DMS 273 treated with DMSO at 0.1 percent for 48 hours (cell line): ENCODE measurements at regions not wholly inside any gene's neighbourhood (a gene's known extent, or its start where the extent isn't known, plus 50 kb on each side); places are given as distances from the start of the nearest gene placed in this dataset.

Experiments
- DNase-seq: peaks from one replicate; lab custom pipeline; 2025; lab: John Stamatoyannopoulos, UW

DNA sequence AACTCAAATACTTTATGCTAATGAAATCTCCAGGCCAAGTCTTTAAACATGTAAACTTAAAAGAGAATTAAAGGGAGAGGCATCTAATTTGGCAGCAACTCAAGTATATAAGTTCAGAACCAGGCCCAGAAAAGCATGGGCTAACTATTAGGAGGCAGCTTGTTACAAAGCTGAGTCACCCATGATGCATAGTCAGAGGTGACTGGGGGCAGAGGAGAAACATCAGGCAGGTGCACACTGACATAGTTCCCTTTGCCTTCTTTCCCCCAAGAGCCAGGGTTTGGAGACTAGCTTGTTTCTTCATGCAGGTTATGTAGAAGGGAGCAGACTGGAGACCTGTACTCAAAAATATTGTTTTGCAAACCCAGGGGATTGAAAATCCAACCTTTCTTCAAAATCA lies 619.0 kb downstream of the SOX6 start:
- no peak for DNase-seq

DNA sequence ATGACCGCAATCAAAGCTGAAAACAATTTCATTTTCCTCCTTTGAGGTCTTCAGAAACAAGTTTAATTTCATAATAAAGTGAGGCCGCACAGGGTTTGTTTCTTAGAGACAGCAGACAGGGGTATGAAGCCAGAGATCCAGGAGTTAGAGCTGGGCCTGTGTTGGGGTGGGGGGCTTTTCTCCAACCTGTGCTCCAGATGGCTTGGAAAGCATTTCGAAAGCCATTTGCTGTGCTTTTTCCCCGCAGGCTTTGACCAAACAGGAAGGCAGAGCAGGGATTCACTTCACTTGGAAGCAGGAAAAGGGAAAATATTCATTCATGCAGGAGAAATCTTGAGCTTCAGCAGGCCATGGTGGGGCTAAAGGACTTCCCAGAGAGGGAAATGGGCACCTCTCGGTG lies 617.4 kb downstream of the SOX6 start:
- no peak for DNase-seq

DNA sequence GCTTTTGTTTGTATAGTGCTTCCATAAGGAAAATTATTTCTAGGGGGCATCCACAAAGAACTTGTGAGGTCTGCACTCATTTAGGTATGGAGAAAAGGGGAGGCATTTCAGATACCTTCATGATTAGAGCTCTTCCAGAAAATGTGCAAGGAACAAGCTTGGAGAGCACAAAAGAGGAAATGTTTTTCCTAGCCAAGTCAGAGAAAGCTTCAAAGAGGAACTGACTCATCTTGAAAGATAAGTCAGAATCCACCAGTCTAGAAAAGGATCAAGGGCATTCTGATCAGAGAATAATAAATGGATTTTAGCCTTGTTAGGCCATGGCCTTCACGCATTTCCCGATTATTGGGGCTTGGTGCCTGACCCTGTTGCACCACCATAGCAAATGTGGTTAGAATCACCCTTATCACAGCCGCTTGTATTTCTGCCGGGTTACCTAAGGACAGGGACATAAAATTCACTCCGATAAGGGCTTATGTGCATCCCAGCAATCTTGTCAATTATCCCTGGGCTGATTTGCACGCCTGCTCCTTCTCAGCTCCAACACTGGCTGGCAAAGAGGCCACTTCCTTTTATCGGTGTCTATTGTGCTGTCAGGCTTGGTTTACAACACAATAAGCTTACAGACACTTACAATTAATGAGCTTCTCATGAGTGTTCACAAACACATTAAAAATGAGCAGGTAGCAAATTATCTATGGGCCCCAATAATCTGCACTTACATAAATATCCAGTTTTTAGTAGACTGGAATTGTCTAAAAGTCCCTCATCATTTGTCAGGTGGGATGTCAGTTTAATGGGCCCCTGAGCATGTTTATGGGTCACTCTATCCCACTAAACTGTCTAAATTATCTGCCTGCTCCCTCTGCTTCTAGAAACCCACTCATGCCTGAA lies 613.5 kb downstream of the SOX6 start:
- DNase-seq = no peak

DNA sequence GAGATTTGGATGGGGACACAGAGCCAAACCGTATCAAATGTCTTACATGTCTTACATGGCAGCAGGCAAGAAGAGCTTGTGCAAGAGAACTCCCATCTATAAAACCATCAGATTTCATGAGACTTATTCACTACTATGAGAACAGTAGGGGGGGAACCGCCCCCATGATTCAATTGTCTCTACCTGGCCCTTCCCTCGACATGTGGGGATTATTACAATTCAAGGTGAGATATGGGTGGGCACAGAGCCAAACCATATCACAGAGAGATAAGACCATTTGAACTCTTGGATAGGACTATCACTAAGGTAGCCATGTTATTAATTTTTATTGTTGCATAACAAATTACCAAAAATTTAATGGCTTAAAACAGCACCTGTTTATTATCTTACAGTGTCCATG lies 611.7 kb downstream of the SOX6 start:
- no peak for DNase-seq

DNA sequence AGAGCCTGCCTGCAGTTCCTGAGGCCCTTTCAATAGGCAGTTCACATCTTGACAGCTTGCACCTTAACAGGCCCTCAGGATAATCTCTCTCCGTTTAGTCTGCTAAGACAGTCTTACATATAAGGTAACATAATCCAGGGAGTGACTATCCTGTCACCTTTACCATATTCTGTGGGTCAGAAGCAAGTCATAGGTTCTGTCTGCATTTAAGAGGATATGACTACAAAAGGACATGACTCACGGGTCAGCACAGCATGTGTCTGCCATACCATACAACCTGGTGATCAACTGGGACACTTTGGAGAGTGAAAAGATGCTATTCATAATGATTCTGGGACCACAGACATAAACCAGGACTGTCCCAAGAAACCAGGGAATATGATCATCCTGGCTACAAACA lies 611.1 kb downstream of the SOX6 start:
- DNase-seq = no peak

DNA sequence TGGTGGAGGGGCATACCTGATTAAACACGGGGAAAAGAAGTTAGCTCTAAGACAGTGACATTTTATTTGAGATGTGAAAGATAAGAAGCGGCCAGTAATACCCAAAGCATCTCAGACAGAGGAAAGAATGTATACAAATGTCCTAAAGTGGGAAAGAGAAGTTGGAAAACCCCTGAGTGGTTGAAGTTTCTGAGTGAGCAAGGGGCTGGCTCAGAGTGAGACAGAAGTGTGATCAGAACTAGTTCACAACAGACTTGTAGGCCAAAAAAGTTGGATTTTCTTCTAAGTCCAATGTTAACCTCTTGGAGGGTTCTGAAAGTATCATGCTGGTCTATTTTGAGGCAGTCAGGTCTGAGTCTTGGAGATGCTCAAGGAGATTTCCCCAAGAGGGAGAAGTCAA lies 608.7 kb downstream of the SOX6 start:
- no peak for DNase-seq

DNA sequence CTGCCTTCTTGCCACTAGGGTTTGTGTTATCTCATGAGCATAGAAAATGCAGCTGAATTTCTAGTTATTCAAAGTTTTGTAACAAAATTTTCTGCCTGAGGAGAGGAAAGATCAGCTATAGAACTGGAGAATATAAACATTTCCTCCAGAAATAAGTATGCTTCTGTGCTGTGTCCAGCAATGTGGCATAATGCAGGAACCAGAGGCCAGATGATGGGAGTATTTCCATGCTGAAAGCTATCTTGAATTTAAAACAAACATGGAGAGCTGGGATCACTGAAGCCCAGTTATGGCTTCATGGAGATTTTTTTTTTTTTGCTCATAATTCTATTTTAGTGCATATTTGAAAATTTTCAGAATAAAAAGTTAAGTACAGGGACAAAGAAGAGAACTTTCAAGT lies 608.2 kb downstream of the SOX6 start:
- DNase-seq = no peak

DNA sequence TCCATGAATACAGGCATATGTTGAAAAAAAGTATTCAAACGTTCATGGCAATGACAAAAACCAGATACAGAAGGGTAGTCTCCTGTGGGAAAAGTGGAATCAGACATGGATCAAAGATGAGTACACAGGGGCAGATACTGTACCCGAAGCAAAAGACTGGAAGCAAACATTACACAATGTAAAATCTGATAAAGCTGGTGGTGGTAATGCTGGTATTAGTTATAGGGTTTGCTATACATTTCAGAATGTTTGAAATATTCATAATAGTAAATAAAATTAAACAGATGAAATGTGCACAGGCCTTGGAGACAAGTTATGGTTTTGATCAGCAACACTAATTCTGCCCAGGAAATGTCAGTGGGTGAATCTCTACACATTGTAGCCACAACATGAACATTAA lies 607.6 kb downstream of the SOX6 start:
- DNase-seq = no peak

DNA sequence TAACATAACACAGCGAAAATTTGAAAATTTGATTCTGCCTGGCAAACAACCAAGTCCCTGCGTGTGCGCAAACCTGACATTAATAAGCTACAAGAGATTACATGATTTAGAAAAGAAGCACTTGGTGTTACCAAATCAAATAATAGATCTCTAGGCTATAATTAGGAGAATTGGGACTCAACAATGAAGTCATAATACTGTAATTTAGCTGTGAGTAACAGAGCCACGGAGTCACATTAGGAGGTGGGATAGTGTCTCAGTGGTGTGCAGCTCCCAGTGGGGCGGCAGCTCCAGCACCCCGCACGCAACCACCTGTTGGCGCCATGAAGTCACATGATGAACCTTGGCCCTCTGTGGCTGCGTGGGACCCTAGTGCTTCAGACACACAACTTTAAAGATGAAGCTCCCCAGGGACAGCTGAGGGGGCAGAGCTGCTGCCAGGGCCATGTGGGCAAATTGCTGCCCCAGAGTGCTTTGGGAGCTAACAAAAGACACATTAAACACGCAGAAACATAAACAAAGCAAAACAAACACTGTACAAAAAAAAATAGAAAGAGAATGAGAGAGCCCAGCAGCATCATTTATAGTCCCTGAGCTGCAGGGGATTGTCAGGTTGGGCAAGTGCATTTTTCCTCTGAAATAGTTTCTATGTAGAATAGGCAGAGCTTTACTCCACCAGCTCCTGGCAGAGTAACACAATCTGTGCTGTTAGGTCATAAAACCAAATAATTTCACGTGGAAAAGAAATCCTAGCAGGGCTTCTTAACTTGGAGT lies 605.6 kb downstream of the SOX6 start:
- no peak for DNase-seq

DNA sequence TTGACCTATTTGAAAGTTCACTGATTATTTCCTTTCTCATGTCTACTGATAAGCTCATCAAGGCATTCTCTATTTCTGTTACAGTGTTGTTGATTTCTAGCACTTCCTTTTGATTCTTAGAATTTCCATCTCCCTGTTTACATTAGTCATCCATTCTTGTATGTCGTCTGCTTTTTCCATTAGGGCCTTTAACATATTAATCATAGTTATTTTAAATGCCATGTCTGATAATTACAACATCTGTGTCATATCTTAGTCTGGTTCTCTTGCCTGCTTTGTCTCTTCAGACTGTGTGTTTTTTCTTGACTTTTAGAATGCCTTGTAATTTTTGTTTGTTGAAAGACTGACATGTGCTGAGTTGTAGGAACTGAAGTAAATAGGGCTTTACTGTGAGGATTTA lies 602.1 kb downstream of the SOX6 start:
- no peak for DNase-seq

DNA sequence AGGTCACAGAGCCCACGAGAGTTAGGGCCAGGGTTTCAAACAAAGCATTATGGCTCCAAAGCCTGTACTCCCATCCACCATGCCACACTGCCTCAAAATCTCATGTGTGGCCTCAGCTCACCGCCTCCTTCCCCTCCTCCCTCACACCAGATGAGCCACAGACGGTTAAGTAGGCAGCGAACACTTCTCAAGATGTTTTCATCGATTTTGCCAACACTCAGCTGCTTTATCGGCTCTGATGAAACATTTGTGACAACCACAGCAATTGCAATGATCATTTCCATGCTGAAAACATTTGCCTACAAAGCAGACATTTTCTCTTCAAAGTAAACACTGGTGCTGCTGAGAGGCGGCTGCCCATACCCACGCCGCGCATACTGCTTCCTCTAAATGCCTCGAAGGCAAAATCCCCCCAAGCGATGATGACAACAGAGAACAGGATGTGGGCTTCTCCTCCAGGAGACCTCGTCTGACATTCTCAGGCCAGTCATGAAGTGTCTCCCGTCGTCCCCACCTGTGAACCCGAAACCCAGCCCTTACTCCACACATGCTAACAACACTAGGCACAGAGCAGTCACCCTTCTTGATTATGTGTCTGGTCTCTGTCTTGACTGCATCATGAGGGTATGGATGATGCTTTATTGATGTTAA lies 599.2 kb downstream of the SOX6 start:
- no peak for DNase-seq

DNA sequence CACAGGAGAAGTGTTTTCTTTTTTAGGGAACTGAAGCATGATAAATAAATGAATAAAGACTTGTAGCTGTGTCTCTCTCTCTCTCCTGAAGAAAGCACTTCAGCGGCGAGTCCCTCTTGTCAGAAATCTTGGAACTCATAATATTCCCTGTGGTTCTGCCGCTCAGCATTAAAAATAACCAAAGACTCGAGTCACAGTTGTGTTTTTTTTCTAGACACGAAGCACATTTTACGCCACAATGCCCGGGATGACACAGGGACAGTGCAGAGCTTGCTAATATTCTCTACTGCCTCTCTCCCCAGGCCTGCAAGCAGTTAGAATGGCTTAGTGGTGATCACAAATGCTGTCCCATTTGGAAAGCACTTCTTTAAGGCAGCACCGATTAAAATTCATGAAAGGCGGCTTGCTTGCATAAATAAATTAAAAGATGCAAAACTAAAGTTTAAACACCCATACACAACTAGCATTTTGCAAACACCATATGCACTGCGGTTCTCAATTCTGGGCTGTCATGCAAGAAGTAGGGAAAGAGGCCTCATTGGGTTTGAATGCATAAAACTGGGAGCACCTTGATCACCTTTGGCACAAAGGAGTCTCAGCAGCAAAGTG lies 597.4 kb downstream of the SOX6 start:
- no peak for DNase-seq

DNA sequence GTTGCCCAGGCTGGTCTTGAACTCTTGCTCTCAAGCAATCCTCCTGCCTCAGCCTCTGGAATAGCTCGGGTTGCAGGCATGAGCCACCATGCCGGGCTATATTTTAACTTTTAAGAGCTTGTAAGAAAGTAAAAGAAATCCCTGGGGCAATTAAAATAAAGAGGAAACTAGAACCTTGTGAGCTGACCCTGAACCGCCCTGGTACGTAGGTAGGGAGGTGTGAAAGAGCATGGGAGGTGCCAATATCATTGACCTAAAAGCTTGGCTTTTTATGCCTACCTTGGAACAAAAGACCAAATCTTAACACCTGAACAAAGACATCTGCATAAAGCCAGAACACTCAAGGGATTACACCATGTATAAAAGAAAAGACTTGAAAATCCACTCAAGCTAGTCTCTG lies 595.1 kb downstream of the SOX6 start:
- no peak for DNase-seq

DNA sequence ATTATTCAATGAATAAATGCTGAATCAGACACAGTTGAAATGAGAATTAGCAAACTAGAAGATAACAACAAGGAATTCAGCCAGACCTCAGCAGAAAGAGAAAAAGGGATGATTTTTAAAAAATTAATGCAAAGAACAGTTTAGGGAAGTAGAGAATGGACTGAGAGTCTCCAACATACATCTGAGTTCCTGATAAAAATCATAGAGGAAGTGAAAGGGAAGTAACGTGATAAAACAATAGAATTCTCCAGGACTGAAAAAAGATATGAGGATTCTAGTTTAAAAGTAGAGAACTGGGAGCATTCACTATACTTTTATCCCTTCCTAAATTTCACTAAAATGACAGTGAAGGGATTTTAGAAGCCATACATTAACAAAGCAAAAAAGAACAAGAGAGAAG lies 592.0 kb downstream of the SOX6 start:
- no peak for DNase-seq

DNA sequence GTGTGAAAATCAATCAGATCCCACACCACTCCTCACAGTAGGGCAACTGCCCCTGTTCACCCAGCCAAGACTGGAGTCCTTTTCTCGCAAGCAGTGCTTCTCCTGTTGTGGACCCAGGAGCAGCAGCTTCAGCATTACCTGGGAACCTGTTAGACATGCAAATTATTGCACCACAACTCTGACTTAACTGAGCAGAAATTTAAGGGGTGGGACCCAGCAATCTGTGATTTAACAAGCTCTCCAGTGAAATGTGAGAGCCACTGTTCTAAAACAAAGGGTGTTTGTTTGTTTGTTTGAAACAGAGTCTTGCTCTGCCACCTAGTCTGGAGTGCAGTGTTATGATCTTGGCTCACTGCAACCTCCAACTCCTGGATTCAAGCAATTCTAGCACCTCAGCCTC lies 591.4 kb downstream of the SOX6 start:
- no peak for DNase-seq

DNA sequence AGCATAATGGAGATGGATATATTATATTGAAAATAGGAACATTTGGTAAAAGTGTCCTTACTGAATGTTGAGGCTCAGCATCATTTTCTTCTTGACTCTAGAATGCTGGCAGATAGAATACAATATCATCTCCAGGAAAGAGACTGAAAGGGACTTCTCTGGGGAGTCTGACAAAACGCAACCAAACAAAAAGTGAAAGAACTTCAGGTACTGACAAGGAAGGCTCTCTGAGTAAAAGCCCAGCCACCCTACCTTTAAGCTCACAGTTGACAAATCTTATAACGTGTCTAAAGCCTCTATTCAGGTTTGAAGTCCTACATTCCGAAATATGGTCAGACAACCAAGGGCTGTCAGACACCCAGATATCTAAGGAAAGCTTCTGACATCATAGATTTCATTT lies 590.8 kb downstream of the SOX6 start:
- DNase-seq = no peak

DNA sequence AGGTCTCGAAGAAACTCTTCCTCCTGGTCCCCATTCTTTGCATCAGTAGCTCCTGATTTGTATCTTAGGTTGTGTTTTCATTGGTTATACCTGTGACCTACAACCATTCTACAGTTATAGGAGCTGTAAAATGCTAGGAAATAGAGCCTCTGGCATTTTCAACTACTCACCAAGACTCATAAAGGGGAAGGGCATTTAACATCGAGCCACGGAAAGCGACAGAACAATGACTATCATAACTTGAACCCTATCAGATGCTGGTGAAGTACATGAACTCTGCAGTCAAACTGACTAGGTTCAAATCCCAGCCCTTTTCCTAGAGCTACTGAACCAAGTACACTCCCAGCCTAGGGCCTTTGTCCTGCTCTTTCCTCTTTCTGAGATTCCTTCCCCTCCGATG lies 588.0 kb downstream of the SOX6 start:
- no peak for DNase-seq

DNA sequence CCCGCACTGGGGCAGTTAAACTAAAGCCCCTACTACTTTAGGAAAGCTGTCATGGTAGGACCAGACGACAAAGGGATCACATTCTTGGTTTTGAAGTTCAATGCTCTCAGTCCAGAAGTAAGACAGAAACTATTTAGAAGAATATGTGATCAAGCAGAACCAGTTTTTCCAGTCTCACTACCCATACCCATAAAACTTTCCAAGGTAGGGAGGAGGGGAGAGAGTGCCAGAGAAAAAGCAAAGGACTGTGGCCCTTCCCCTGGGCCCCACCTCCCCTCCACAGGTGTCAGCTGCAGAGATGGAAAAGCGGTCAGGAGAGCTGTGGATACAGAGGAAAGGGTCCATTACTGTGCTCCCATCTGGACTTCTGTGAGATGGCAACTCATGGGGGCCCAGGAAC lies 587.1 kb downstream of the SOX6 start:
- no peak for DNase-seq

DNA sequence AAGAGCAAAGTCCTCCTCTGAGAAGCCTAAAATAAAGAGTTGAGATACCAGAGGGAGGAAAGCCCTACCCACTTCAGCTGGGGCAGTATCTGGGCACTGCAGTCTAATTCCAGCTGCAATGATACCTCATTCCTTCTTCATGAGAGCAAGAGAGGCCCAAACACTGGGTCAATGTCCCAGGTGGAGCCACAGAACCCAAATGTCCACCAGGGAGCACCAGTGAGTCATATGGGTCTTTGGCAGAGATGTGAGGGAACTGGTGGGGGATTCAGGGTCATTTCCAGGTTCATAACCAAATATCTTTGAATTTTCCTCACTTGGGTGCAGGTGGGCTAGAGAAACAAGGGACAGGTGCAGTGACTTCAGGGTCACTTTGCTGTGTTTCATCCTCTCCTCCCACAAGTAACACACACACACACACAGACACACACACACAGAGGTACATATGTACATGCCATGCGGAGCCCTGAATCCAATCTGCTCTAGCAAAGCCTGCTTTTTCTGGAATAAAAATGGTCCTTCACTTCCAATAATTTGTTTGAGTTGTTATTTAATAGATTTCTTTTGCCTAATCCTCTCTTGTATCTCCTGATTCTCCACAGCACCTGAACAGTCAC lies 585.4 kb downstream of the SOX6 start:
- no peak for DNase-seq

DNA sequence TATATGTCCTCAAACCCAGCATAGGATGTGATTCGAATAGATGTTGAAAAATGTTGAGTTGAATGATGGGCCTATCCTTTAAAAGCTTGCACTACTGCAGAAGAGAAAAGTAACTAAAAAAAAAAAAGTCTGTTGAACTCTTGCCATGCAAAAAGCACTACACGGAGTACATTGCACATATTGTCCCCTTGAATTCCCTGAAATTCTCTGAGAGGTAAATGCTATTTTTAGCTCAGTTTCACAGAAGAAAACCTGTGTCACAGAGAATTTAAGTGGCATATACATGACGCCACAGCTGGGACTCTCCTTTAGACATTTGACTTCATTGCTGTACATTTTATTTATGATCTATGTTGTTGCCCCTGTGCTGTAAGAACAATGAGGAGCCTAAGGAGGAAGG lies 583.8 kb downstream of the SOX6 start:
- DNase-seq = no peak

DNA sequence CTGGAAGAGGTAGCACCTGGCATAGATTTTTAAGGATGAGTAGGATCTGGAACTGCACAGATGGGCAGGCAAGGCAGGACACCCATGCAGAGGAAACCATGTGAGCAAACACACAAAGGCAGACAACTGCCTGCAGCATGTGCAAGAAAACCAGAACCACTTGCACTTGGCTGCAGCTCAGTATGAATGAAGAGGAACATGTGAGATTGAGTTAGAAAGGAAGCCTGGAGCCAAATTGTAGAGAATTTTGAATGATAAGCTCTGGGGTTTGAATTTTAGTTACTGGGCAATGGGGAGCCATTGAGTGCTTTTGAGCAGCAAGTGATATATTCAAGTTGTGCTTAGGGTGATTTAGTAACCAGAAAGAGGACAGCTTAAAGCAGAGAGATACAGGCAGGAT lies 583.4 kb downstream of the SOX6 start:
- DNase-seq = no peak
